CD14-positive monocyte (primary cell): ENCODE measurements at regions not wholly inside any gene's neighbourhood (a gene's known extent, or its start where the extent isn't known, plus 50 kb on each side); places are given as distances from the start of the nearest gene placed in this dataset.
A peak's percentile ranks its signal among the peaks of the same experiment; 100 is the strongest.

Experiments used
- DNase-seq, 3 donors: peaks; one replicate each; pipeline ENCODE4 v3.0.0-alpha.2; 2011 to 2022
- H2AFZ ChIP-seq: 2 replicates; pipeline ENCODE4 v1.6.0; 2012; ENCODE audit warnings: mild to moderate bottlenecking, low read depth, low read length, inconsistent platforms; ENCODE audit not compliant: insufficient read depth, poor library complexity, severe bottlenecking
- H3K27ac ChIP-seq, 2 donors: 1 replicate in 1 of 2; 2 replicates in 1 of 2; pipeline ENCODE4 v1.5.1; 2012 to 2013; ENCODE audit warnings: low read length in 2 of 2, control low read depth in 1 of 2, inconsistent platforms in 1 of 2, low read depth in 1 of 2, mild to moderate bottlenecking in 1 of 2
- H3K27me3 ChIP-seq, 2 donors: one replicate each; pipeline versions ENCODE4 v1.6.0 to v1.6.1; 2011 to 2013; ENCODE audit warnings: low read length in 2 of 2; ENCODE audit not compliant: control insufficient read depth in 2 of 2, insufficient read depth in 2 of 2
- H3K36me3 ChIP-seq, 2 donors: replicated peaks in 1 of 2; 1 replicate in 1 of 2; 2 replicates in 1 of 2; pipeline versions ENCODE4 v1.5.1 to v1.6.1; 2012 to 2013; ENCODE audit warnings: low read length in 2 of 2, control low read depth in 1 of 2, inconsistent platforms in 1 of 2, mild to moderate bottlenecking in 1 of 2; ENCODE audit not compliant: insufficient read depth in 2 of 2, control insufficient read depth in 1 of 2
- H3K4me1 ChIP-seq, 2 donors: 1 replicate in 1 of 2; 2 replicates in 1 of 2; pipeline versions ENCODE4 v1.5.1 to v1.6.1; 2012 to 2013; ENCODE audit warnings: low read length in 2 of 2, control low read depth in 1 of 2, inconsistent platforms in 1 of 2, mild to moderate bottlenecking in 1 of 2, moderate library complexity in 1 of 2; ENCODE audit not compliant: insufficient read depth in 2 of 2, control insufficient read depth in 1 of 2
- H3K4me2 ChIP-seq: replicated peaks from 2 replicates; pipeline ENCODE3; 2012; ENCODE audit warnings: low read length, moderate library complexity, mild to moderate bottlenecking; ENCODE audit not compliant: poor library complexity, severe bottlenecking; ENCODE audit errors: extremely low read depth
- H3K4me3 ChIP-seq, 3 experiments: fragments of 200-600 bp in 1 of 3; sonication (generic) in 1 of 3; replicated peaks in 1 of 3; 1 replicate in 2 of 3; 2 replicates in 1 of 3; pipeline ENCODE4 v1.5.1; 2011 to 2013; ENCODE audit warnings: low read length in 3 of 3, mild to moderate bottlenecking in 3 of 3, control low read depth in 2 of 3, low read depth in 2 of 3, inconsistent platforms in 1 of 3, moderate library complexity in 1 of 3
- H3K79me2 ChIP-seq: 2 replicates; pipeline ENCODE4 v1.6.0; 2012; ENCODE audit warnings: mild to moderate bottlenecking, control low read depth, inconsistent platforms, low read length, moderate library complexity; ENCODE audit not compliant: insufficient read depth
- H3K9ac ChIP-seq: 2 replicates; pipeline ENCODE4 v1.6.0; 2017; ENCODE audit warnings: low read length, mild to moderate bottlenecking; ENCODE audit not compliant: insufficient read depth, poor library complexity, severe bottlenecking
- H3K9me3 ChIP-seq, 2 donors: replicated peaks in 1 of 2; 1 replicate in 1 of 2; 2 replicates in 1 of 2; pipeline versions ENCODE4 v1.5.1 to v1.6.1; 2012 to 2013; ENCODE audit warnings: low read length in 2 of 2, control low read depth in 1 of 2; ENCODE audit not compliant: control insufficient read depth in 1 of 2, insufficient read depth in 1 of 2
- H4K20me1 ChIP-seq: 2 replicates; pipeline ENCODE4 v1.6.0; 2012; ENCODE audit warnings: mild to moderate bottlenecking, low read length, control low read depth, moderate library complexity; ENCODE audit not compliant: insufficient read depth
- H3K27ac Mint-ChIP-seq, 7 donors: one replicate each; pipeline ENCODE4 v1.8.0; 2020; ENCODE audit warnings: mild to moderate bottlenecking in 7 of 7, mixed read lengths in 7 of 7, moderate library complexity in 6 of 7, inconsistent platforms in 2 of 7
- H3K27me3 Mint-ChIP-seq, 3 donors: one replicate each; pipeline ENCODE4 v1.8.0; 2021 to 2022; ENCODE audit warnings: low read depth in 3 of 3, mild to moderate bottlenecking in 3 of 3, mixed read lengths in 3 of 3, moderate library complexity in 3 of 3, inconsistent platforms in 1 of 3
- H3K36me3 Mint-ChIP-seq, 2 donors: one replicate each; pipeline ENCODE4 v1.8.0; 2020; ENCODE audit warnings: mixed read lengths in 2 of 2, inconsistent platforms in 1 of 2, mild to moderate bottlenecking in 1 of 2
- H3K4me1 Mint-ChIP-seq: one replicate; pipeline ENCODE4 v1.8.0; 2020; ENCODE audit warnings: mild to moderate bottlenecking, mixed read lengths
- H3K4me3 Mint-ChIP-seq, 2 donors: one replicate each; pipeline ENCODE4 v1.8.0; 2020; ENCODE audit warnings: mild to moderate bottlenecking in 2 of 2, mixed read lengths in 2 of 2, moderate library complexity in 1 of 2
- H3K9me3 Mint-ChIP-seq, 7 donors: one replicate each; pipeline ENCODE4 v1.8.0; 2020 to 2022; ENCODE audit warnings: mixed read lengths in 7 of 7, mild to moderate bottlenecking in 6 of 7, moderate library complexity in 6 of 7, inconsistent platforms in 2 of 7
- CTCF ChIP-seq: fragments of 200-600 bp; IDR thresholded peaks from one replicate; pipeline ENCODE4 v1.8.0; 2022; ENCODE audit warnings: antibody characterized with exemption, mild to moderate bottlenecking
- WGBS: methylation state at CpG from one replicate; pipeline ENCODE4 v1.1.5; 2013; ENCODE audit warnings: missing lambda C conversion rate; ENCODE audit not compliant: insufficient coverage; 5-methylcytosine and 5-hydroxymethylcytosine counted together
- intact Hi-C, 2 donors: fragments of 100-400 bp; cut with micrococcal nuclease; formaldehyde crosslinking; loops; one replicate each; pipeline versions ENCODE4 v1.15.0 to v1.15.1; 2023

GRCh38 chr9:109856785-109857184 lies 76.8 kb downstream of the PALM2AKAP2 start:
- Histone ChIP-seq H3K79me2 (no peaks in the 10 kb centered on the region), H3K9me3 (no peaks in the 10 kb centered on the region), H3K9ac (no peak overlapping the region), H4K20me1 (no peaks in the 10 kb centered on the region), H2AFZ (no peak overlapping the region), H3K27me3 (peaks cover 4% of the 10 kb centered on the region in 2 donors), H3K27ac (no peak overlapping the region), H3K4me2 (no peak overlapping the region), H3K36me3 (no peaks in the 10 kb centered on the region), H3K4me1 (no peaks in the 10 kb centered on the region), H3K4me3 (no peak overlapping the region)
- DNase-seq, result no peak
- H3K27ac Mint-ChIP-seq, result no peak overlapping the region
- intact Hi-C loops, result no loop called here
- H3K4me3 Mint-ChIP-seq, result peak overlapping the region in 1 of 2 donors; percentile 10
- no peaks in the 10 kb centered on the region for H3K4me1 Mint-ChIP-seq
- 89% methylated on average over 5 of the region's 6 CpGs for WGBS
- TF ChIP-seq CTCF, result no peak
- H3K36me3 Mint-ChIP-seq, result no peaks in the 10 kb centered on the region
- H3K9me3 Mint-ChIP-seq, result peaks cover 0 to 3% (median 0%) of the 10 kb centered on the region in 7 donors
- H3K27me3 Mint-ChIP-seq, result peaks cover 7 to 12% (median 7%) of the 10 kb centered on the region in 3 donors

GRCh38 chr9:109857336-109857735 lies 77.3 kb downstream of the PALM2AKAP2 start:
- intact Hi-C loops, result no loop called here
- H3K27ac Mint-ChIP-seq, result no peak overlapping the region
- H3K4me1 Mint-ChIP-seq, result no peaks in the 10 kb centered on the region
- H3K9ac ChIP-seq, result no peak overlapping the region
- no peak for DNase-seq
- no peak overlapping the region for H3K4me3 Mint-ChIP-seq
- H3K4me2 ChIP-seq, result no peak overlapping the region
- H3K36me3 ChIP-seq, result no peaks in the 10 kb centered on the region
- no peaks in the 10 kb centered on the region for H3K9me3 ChIP-seq
- no peaks in the 10 kb centered on the region for H3K36me3 Mint-ChIP-seq
- no peak overlapping the region for H3K27ac ChIP-seq
- H3K79me2 ChIP-seq, result no peaks in the 10 kb centered on the region
- WGBS, result no CpG with 5 or more reads among the region's 1 CpG
- H3K27me3 Mint-ChIP-seq, result peaks cover 7 to 12% (median 7%) of the 10 kb centered on the region in 3 donors
- peaks cover 4% of the 10 kb centered on the region in 2 donors for H3K27me3 ChIP-seq
- peaks cover 0 to 3% (median 0%) of the 10 kb centered on the region in 7 donors for H3K9me3 Mint-ChIP-seq
- no peak overlapping the region for H3K4me3 ChIP-seq
- H4K20me1 ChIP-seq, result no peaks in the 10 kb centered on the region
- no peak overlapping the region for H2AFZ ChIP-seq
- H3K4me1 ChIP-seq, result no peaks in the 10 kb centered on the region
- no peak for TF ChIP-seq CTCF
